HG03342 (cell line): ENCODE measurements at regions not wholly inside any gene's neighbourhood (a gene's known extent, or its start where the extent isn't known, plus 50 kb on each side); places are given as distances from the start of the nearest gene placed in this dataset.

Source experiments
- ATAC-seq: cut with Tn5 transposase; IDR thresholded peaks from one replicate; pipeline ENCODE4 v1.9.1; 2021; ENCODE audit warnings: mild to moderate bottlenecking, moderate library complexity; ENCODE audit not compliant: unreplicated experiment

- ATAC-seq: no peak
Measured at GRCh38 chr17:73783382-73783766, 139.1 kb upstream of the SDK2 start.

GRCh38 chr17:73783945-73784603 is 139.8 kb upstream of the SDK2 start:
- no peak for ATAC-seq

DNA sequence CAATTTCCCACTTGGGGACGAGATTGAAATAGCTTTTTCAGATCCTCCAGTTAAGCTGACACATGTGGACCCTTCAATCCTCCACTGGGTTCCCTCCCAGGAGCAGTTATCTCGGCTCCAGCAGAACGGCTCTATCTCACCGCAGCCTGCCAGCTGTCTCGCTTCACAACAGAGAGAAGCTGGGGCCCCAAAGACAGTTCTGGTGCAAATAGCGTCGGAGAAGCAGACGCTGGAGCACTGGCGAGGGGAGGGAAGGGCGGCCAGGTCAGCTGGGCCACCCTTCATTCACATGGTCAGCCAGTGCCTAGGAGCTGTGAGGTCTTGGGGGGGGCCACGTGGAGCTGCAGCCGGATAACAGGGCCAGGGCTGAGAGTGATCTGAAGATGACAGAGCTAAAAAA is 141.3 kb upstream of the SDK2 start:
- no peak for ATAC-seq

GRCh38 chr17:73785958-73786743 is 141.9 kb upstream of the SDK2 start:
- ATAC-seq: no peak

GRCh38 chr17:73787076-73788059 is 143.1 kb upstream of the SDK2 start:
- no peak for ATAC-seq

DNA sequence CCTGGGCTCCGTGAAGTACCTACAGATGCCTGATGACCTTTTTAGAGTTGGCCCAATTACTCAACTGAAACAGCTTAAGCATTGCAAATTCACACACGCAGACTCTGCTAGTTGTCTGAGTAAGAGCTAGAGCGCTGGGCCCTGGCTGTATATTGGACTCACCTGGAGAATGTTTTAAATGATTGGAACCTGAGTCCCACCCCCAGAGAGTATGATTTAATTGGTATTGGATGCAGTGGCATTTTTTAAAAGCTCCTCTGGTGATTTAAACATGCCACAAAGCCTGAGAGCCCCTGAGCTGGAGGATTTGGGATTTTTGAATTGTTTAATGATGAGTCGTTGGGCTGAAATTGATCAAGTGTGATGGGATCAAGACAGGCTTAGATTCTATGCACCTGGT is 143.9 kb upstream of the SDK2 start:
- ATAC-seq: no peak

GRCh38 chr17:73791121-73791520 is 146.9 kb upstream of the SDK2 start:
- ATAC-seq: no peak

GRCh38 chr17:73791631-73792030 is 147.4 kb upstream of the SDK2 start:
- no peak for ATAC-seq

DNA sequence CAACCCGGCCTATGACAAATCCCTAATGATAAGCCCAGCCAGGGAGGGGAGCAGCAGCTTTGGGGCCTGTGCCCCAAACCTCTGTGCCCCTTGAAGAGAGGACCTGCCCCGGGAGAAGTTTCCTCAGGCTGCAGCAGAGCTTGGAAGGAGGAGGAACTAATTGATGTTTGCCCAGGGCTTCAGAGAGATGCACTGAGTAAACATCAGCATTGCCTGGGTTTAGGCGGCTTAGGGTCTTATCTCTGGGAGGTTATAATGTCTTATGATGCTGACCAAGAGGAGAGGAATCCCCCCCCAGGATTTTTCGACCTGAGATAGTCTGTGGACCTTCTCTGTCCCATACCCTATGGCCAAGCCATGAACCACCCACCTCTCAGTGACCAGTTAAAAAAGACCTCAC is 148.7 kb upstream of the SDK2 start:
- ATAC-seq: no peak

DNA sequence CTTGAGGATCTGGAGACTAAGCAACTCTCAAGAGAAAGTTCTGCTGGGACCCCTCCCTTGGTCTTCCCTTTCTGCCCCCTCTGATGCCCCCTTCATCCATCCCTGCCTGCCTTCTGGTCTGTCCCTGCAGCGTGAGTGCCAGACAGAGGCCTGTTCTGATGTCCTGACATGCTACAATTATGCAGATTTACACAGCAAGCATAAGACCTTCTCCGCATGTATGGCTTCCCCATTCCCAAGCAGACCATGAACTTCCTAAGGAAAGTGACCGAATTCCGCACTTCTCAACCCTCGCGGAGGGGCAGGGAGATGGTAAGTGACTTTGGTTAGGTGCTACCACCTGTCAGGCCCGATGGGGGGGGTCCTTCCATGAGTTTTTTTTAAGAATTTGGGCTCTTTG is 150.1 kb upstream of the SDK2 start:
- ATAC-seq: no peak

- ATAC-seq: no peak
Measured at GRCh38 chr17:73795730-73796129, 151.5 kb upstream of the SDK2 start.

DNA sequence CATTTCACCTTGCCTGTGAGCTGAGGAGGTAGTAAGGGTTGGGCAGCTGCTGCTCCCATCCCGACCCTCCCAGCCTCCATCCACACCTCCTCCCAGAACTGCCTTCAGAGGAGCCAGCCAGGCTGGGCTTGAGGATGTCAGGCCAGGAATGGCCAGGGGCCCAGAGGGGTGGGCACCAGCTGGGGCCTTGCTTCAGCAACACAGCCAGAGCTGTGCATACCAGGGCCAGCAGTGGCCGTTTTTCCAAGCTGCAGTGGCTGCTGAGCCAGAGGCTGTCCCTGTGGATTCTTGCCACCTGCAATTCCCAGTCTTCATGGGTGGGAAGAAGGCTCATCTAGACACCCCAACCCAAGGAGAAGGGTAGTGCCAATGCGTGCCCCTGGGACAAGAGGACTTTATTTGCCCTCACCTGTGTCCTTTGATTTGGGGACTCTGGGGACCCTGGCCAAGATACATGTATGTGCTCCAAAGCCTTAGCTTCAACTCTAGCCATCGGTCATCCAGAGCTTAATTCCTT is 153.4 kb upstream of the SDK2 start:
- ATAC-seq: no peak

DNA sequence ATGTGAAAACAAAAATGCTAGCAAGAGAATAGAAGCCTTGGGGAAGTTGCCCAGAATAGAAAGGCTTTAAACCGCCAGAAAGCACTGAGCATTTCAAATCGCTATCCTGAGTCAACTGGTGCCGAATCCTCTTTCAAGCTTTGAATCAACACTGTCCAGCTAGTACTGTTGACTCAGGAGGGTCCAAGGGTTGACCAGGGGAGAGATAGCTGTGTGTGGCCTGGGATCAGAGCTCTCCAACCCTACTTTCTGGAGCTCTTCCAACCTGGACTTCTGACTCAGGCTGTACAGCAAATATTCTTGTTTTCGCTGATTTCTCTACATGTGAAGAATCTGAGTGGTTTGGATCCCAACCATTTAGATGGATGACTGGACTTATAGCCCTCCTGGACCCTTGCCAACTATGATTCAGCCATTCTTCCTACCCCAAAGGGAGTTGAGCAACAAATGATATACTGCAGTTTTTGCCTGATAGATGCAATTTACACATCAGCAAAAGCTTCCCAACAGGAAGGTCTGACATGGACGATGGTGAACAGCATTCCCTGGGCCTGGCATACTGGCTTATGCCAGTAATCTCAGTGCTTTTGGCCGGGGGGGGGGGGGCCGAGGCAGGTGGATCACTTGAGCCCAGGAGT is 154.0 kb upstream of the SDK2 start:
- no peak for ATAC-seq

DNA sequence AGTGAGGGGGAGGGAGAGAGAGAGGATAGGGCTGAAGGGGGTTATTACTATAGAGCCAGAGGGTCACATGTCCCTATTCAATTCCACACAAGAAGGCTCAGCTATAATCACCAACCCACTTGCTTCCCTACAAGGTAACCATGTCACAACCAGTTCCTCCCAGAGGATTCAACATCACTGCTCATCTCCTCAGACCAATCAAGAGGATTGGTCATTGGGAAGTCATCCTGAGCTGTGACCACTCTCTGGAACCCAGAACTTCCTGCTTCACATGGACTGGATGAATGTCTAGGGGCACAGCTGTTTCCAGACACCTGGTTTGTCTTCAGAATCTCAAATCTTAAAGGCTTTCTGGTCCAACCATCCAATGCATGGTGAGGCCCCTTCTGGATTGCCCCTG is 154.9 kb upstream of the SDK2 start:
- no peak for ATAC-seq

- ATAC-seq: no peak
Measured at GRCh38 chr17:73799781-73800627, 155.8 kb upstream of the SDK2 start.

DNA sequence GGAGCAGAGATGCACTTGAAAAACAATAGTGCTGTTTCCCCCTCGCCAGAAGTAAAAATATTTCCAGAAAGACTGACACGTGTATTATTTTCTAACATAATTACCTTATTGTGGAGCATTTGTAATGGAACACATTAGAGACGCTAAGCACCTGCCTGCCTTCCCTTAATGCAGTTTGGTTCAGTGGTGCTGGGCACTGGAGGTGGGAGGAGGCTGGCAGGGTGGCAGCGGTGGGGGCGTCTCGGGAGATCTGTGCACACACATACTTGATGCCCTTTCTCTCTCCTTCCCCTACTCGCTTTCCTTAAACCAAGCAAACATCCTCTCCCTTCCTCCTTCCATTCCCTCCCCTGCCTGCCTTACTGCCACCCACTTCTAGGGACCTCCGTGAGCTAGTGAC is 156.6 kb upstream of the SDK2 start:
- ATAC-seq: no peak

GRCh38 chr17:73801455-73802100 is 157.3 kb upstream of the SDK2 start:
- no peak for ATAC-seq

- no peak for ATAC-seq
Measured at GRCh38 chr17:73802314-73802713, 158.1 kb upstream of the SDK2 start.

DNA sequence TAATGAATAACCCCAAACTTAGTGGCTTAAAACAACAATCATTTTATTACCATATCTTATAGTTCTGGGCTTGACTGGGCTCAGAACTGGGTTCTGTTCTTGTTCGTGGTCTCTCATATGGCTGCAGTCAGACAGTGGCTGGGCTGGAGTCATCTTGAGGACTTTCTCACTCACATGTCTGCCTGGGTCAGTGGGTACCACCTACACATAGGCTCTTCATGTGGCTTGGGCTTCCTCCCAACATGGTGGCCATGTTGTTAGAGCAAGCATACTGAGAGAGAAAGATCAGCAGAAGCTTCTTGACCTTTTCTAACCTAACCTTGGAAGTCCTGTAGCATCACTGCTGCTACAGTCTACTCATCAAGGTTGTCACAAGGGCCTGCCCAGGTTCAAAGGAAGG is 158.6 kb upstream of the SDK2 start:
- no peak for ATAC-seq
